ENCODE measurements at regions not wholly inside any gene's neighbourhood (a gene's known extent, or its start where the extent isn't known, plus 50 kb on each side); places are given as distances from the start of the nearest gene placed in this dataset.

DNA sequence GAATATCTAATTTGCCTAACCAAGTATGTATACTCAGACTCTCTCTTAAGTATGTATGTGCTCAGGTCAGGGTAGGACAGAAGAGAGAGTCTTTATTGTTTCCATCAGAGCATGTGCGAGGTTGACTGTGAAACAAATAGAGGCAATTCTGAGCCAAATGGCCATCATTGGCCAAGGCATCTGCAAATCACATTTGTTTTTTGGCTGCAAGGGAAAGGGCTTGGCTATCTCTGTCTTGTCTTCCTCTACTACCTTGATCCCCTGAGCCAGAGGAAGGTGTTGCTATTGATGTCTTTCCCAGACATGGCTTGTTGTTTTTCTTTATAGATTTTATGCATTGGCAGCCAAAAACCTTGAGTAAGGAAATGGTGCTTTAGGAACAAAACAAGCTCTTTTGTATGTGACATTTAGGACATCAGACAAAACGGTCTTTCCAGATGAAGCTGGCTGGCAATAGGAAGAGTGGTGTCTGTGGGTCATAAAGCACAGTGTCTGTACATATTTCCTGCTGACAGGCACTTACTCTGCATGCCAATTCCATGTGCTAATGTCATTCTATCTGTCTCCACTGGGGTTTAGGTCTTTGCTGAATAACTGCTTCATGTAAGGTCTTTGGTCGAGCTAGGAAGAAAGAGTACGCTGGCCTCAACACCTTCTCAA is 163.3 kb downstream of the BRINP2 start:
- CTCF ChIA-PET, result no interaction called here
- Histone ChIP-seq H3K4me1 (ENCODE audit: control insufficient read depth in 2 of 2, insufficient read depth in 2 of 2, low read length in 2 of 2) (no peaks in the 10 kb centered on the region), H3K36me3 (ENCODE audit: control insufficient read depth in 2 of 3, insufficient read depth in 3 of 3, low read length in 3 of 3) (no peaks in the 10 kb centered on the region), H3K27me3 (ENCODE audit: control insufficient read depth in 2 of 2, insufficient read depth in 2 of 2, low read length in 2 of 2) (no peaks in the 10 kb centered on the region), H3K4me3 (ENCODE audit: low read length) (no peak overlapping the region), H3K27ac (ENCODE audit: low read depth, low read length) (no peak overlapping the region), H3K9me3 (ENCODE audit: control insufficient read depth in 2 of 3, low read length in 3 of 3) (no peaks in the 10 kb centered on the region)
- no peak for ATAC-seq
- peaks cover 0 to 12% (median 3%) of the 10 kb centered on the region in 11 donors for H3K9me3 Mint-ChIP-seq
- no peaks in the 10 kb centered on the region for H3K36me3 Mint-ChIP-seq
- no peaks in the 10 kb centered on the region for H3K4me1 Mint-ChIP-seq
- POLR2A ChIA-PET, result no interaction called here
- no peaks in the 10 kb centered on the region for H3K27me3 Mint-ChIP-seq
- no peak overlapping the region for H3K27ac Mint-ChIP-seq
- H3K4me3 Mint-ChIP-seq, result no peak overlapping the region
- intact Hi-C loops (cut with micrococcal nuclease), result no loop called here
- no peak for DNase-seq

All from naive thymus-derived CD4-positive, alpha-beta T cell (primary cell).